Mesendoderm (in vitro differentiated cells): ENCODE measurements at regions not wholly inside any gene's neighbourhood (a gene's known extent, or its start where the extent isn't known, plus 50 kb on each side); places are given as distances from the start of the nearest gene placed in this dataset.

Experiments used
- DNase-seq: peaks from one replicate; pipeline ENCODE4 v3.0.0; 2013
- H2AK5ac ChIP-seq: 2 replicates; pipeline ENCODE4 v1.6.1; 2013; ENCODE audit warnings: low read length, inconsistent platforms
- H2BK120ac ChIP-seq: 2 replicates; pipeline ENCODE4 v1.6.1; 2013; ENCODE audit warnings: low read depth, mild to moderate bottlenecking, low read length, moderate library complexity, mixed read lengths
- H2BK15ac ChIP-seq: replicated peaks from 2 replicates; pipeline ENCODE4 v1.6.1; 2013; ENCODE audit warnings: low read depth, mild to moderate bottlenecking, moderate library complexity
- H2BK5ac ChIP-seq: 2 replicates; pipeline ENCODE4 v1.6.1; 2013; ENCODE audit warnings: low read length, inconsistent platforms
- H3K18ac ChIP-seq: 2 replicates; pipeline ENCODE4 v1.6.1; 2013; ENCODE audit warnings: mild to moderate bottlenecking, low read length, mixed read lengths
- H3K23ac ChIP-seq: one replicate; pipeline ENCODE4 v1.6.1; 2013; ENCODE audit warnings: low read length
- H3K27ac ChIP-seq: 2 replicates; pipeline ENCODE4 v1.5.1; 2013; ENCODE audit warnings: low read depth, mild to moderate bottlenecking, inconsistent platforms, low read length, moderate library complexity
- H3K27me3 ChIP-seq: 2 replicates; pipeline ENCODE4 v1.6.1; 2013; ENCODE audit warnings: low read length, control low read depth, mild to moderate bottlenecking, inconsistent platforms; ENCODE audit not compliant: insufficient read depth, poor library complexity
- H3K36me3 ChIP-seq: 2 replicates; pipeline ENCODE4 v1.6.1; 2013; ENCODE audit warnings: low read length, inconsistent platforms; ENCODE audit not compliant: control insufficient read depth, insufficient read depth
- H3K4ac ChIP-seq: one replicate; pipeline ENCODE4 v1.6.1; 2013; ENCODE audit warnings: low read depth, mild to moderate bottlenecking, low read length, moderate library complexity
- H3K4me1 ChIP-seq: 2 replicates; pipeline ENCODE4 v1.6.1; 2013; ENCODE audit warnings: low read depth, low read length, inconsistent platforms; ENCODE audit not compliant: control insufficient read depth
- H3K4me2 ChIP-seq: 2 replicates; pipeline ENCODE4 v1.6.1; 2013; ENCODE audit warnings: low read length
- H3K4me3 ChIP-seq: 2 replicates; pipeline ENCODE4 v1.5.1; 2013; ENCODE audit warnings: mild to moderate bottlenecking, low read length
- H3K56ac ChIP-seq: one replicate; pipeline ENCODE4 v1.6.1; 2013; ENCODE audit warnings: low read length
- H3K79me1 ChIP-seq: 2 replicates; pipeline ENCODE4 v1.6.1; 2013; ENCODE audit warnings: low read length, inconsistent platforms
- H3K79me2 ChIP-seq: 2 replicates; pipeline ENCODE4 v1.6.1; 2013; ENCODE audit warnings: mild to moderate bottlenecking, low read length; ENCODE audit not compliant: control insufficient read depth, insufficient read depth
- H3K9ac ChIP-seq: 2 replicates; pipeline ENCODE4 v1.6.1; 2013; ENCODE audit warnings: low read length, inconsistent platforms
- H4K5ac ChIP-seq: one replicate; pipeline ENCODE4 v1.6.1; 2013; ENCODE audit warnings: low read length
- H4K8ac ChIP-seq: one replicate; pipeline ENCODE4 v1.6.1; 2013; ENCODE audit warnings: low read depth, mild to moderate bottlenecking, control low read depth, low read length, moderate library complexity
- WGBS: extraction: QIAGEN DNeasy Blood & Tissue Kit; methylation state at CpG from one replicate; pipeline ENCODE4 v1.1.7; 2013; ENCODE audit warnings: low lambda C conversion rate, missing lambda C conversion rate; ENCODE audit not compliant: insufficient coverage; ENCODE audit errors: extremely low coverage; 5-methylcytosine and 5-hydroxymethylcytosine counted together

- no peak overlapping the region for H3K27ac ChIP-seq
- no peak overlapping the region for H3K4me2 ChIP-seq
- H3K23ac ChIP-seq, result no peak overlapping the region
- no peaks in the 10 kb centered on the region for H3K79me2 ChIP-seq
- H4K5ac ChIP-seq, result no peak overlapping the region
- no peaks in the 10 kb centered on the region for H3K4me1 ChIP-seq
- no peak overlapping the region for H2BK5ac ChIP-seq
- no peak for DNase-seq
- H3K79me1 ChIP-seq, result no peaks in the 10 kb centered on the region
- no peak overlapping the region for H2BK15ac ChIP-seq
- no peak overlapping the region for H2AK5ac ChIP-seq
- no peaks in the 10 kb centered on the region for H3K27me3 ChIP-seq
- no peak overlapping the region for H3K4me3 ChIP-seq
- H3K18ac ChIP-seq, result no peak overlapping the region
- H4K8ac ChIP-seq, result no peak overlapping the region
- no peak overlapping the region for H3K56ac ChIP-seq
- no peaks in the 10 kb centered on the region for H3K36me3 ChIP-seq
- H3K9ac ChIP-seq, result no peak overlapping the region
- H2BK120ac ChIP-seq, result no peak overlapping the region
- no CpG with 5 or more reads among the region's 9 CpGs for WGBS
- H3K4ac ChIP-seq, result no peak overlapping the region
Measured at GRCh38 chr21:41008974-41009373, 159.0 kb upstream of the BACE2 start.

GRCh38 chr21:41009398-41010100 lies 158.4 kb upstream of the BACE2 start:
- no peaks in the 10 kb centered on the region for H3K36me3 ChIP-seq
- no peaks in the 10 kb centered on the region for H3K79me1 ChIP-seq

GRCh38 chr21:41010101-41010435 lies 157.9 kb upstream of the BACE2 start:
- no peak overlapping the region for H3K18ac ChIP-seq
- no peak overlapping the region for H2BK15ac ChIP-seq
- DNase-seq, result no peak
- no peak overlapping the region for H3K9ac ChIP-seq
- H3K4ac ChIP-seq, result no peak overlapping the region
- no peaks in the 10 kb centered on the region for H3K4me1 ChIP-seq
- no peaks in the 10 kb centered on the region for H3K36me3 ChIP-seq
- H2AK5ac ChIP-seq, result no peak overlapping the region
- no peaks in the 10 kb centered on the region for H3K79me1 ChIP-seq
- no peak overlapping the region for H3K4me2 ChIP-seq
- no peak overlapping the region for H4K8ac ChIP-seq
- H3K27me3 ChIP-seq, result no peaks in the 10 kb centered on the region
- no CpG with 5 or more reads among the region's 6 CpGs for WGBS
- H3K23ac ChIP-seq, result no peak overlapping the region
- no peak overlapping the region for H4K5ac ChIP-seq
- no peak overlapping the region for H3K56ac ChIP-seq
- no peak overlapping the region for H3K27ac ChIP-seq
- no peak overlapping the region for H2BK120ac ChIP-seq
- no peak overlapping the region for H3K4me3 ChIP-seq
- no peak overlapping the region for H2BK5ac ChIP-seq
- no peaks in the 10 kb centered on the region for H3K79me2 ChIP-seq

More at GRCh38 chr21:41009398-41010100, 158.4 kb upstream of the BACE2 start:
- Histone ChIP-seq H3K4ac (no peak overlapping the region), H3K56ac (no peak overlapping the region), H3K27me3 (no peaks in the 10 kb centered on the region), H3K18ac (no peak overlapping the region), H2BK120ac (no peak overlapping the region), H3K23ac (no peak overlapping the region), H3K9ac (no peak overlapping the region), H3K79me2 (no peaks in the 10 kb centered on the region), H2AK5ac (no peak overlapping the region), H4K8ac (no peak overlapping the region), H2BK5ac (no peak overlapping the region), H3K4me2 (no peak overlapping the region), H3K4me3 (no peak overlapping the region), H3K4me1 (no peaks in the 10 kb centered on the region), H2BK15ac (no peak overlapping the region), H4K5ac (no peak overlapping the region), H3K27ac (no peak overlapping the region)
- WGBS, result no CpG with 5 or more reads among the region's 5 CpGs
- DNase-seq, result no peak

- Histone ChIP-seq H2BK5ac (no peak overlapping the region), H3K4ac (no peak overlapping the region), H3K18ac (no peak overlapping the region), H3K4me2 (no peak overlapping the region), H2AK5ac (no peak overlapping the region), H3K4me3 (no peak overlapping the region), H3K56ac (no peak overlapping the region), H3K27me3 (no peaks in the 10 kb centered on the region), H2BK15ac (no peak overlapping the region), H3K79me2 (no peaks in the 10 kb centered on the region), H3K4me1 (no peaks in the 10 kb centered on the region), H2BK120ac (no peak overlapping the region), H3K9ac (no peak overlapping the region), H3K23ac (no peak overlapping the region), H3K36me3 (no peaks in the 10 kb centered on the region), H3K79me1 (no peaks in the 10 kb centered on the region), H4K5ac (no peak overlapping the region), H3K27ac (no peak overlapping the region), H4K8ac (no peak overlapping the region)
- WGBS, result no CpG with 5 or more reads among the region's 16 CpGs
- no peak for DNase-seq
Measured at GRCh38 chr21:41011098-41011731, 156.7 kb upstream of the BACE2 start.

GRCh38 chr21:41011951-41012366 lies 156.0 kb upstream of the BACE2 start:
- no peak overlapping the region for H3K9ac ChIP-seq
- no peak overlapping the region for H3K4ac ChIP-seq
- no peak overlapping the region for H4K5ac ChIP-seq
- no peak for DNase-seq
- no peak overlapping the region for H3K18ac ChIP-seq
- H3K79me1 ChIP-seq, result no peaks in the 10 kb centered on the region
- H4K8ac ChIP-seq, result no peak overlapping the region
- no peak overlapping the region for H2BK120ac ChIP-seq
- H3K27ac ChIP-seq, result no peak overlapping the region
- H2AK5ac ChIP-seq, result no peak overlapping the region
- no peaks in the 10 kb centered on the region for H3K27me3 ChIP-seq
- no CpG with 5 or more reads among the region's 16 CpGs for WGBS
- no peak overlapping the region for H3K4me2 ChIP-seq
- H2BK5ac ChIP-seq, result no peak overlapping the region
- H3K79me2 ChIP-seq, result no peaks in the 10 kb centered on the region
- H3K56ac ChIP-seq, result no peak overlapping the region
- no peaks in the 10 kb centered on the region for H3K36me3 ChIP-seq
- H3K4me1 ChIP-seq, result no peaks in the 10 kb centered on the region
- no peak overlapping the region for H2BK15ac ChIP-seq
- H3K23ac ChIP-seq, result no peak overlapping the region
- H3K4me3 ChIP-seq, result no peak overlapping the region

GRCh38 chr21:41012425-41012824 lies 155.5 kb upstream of the BACE2 start:
- Histone ChIP-seq H3K4me1 (no peaks in the 10 kb centered on the region), H3K79me2 (no peaks in the 10 kb centered on the region), H2BK5ac (no peak overlapping the region), H2BK15ac (no peak overlapping the region), H3K4ac (no peak overlapping the region), H3K79me1 (no peaks in the 10 kb centered on the region), H3K56ac (no peak overlapping the region), H3K4me2 (no peak overlapping the region), H4K5ac (no peak overlapping the region), H2BK120ac (no peak overlapping the region), H3K27ac (no peak overlapping the region), H3K36me3 (no peaks in the 10 kb centered on the region), H4K8ac (no peak overlapping the region), H2AK5ac (no peak overlapping the region), H3K23ac (no peak overlapping the region), H3K18ac (no peak overlapping the region), H3K27me3 (no peaks in the 10 kb centered on the region), H3K9ac (no peak overlapping the region), H3K4me3 (no peak overlapping the region)
- WGBS, result 100% methylated on average over 3 of the region's 3 CpGs
- no peak for DNase-seq
